ENCODE measurements at regions not wholly inside any gene's neighbourhood (a gene's known extent, or its start where the extent isn't known, plus 50 kb on each side); places are given as distances from the start of the nearest gene placed in this dataset.

DNA sequence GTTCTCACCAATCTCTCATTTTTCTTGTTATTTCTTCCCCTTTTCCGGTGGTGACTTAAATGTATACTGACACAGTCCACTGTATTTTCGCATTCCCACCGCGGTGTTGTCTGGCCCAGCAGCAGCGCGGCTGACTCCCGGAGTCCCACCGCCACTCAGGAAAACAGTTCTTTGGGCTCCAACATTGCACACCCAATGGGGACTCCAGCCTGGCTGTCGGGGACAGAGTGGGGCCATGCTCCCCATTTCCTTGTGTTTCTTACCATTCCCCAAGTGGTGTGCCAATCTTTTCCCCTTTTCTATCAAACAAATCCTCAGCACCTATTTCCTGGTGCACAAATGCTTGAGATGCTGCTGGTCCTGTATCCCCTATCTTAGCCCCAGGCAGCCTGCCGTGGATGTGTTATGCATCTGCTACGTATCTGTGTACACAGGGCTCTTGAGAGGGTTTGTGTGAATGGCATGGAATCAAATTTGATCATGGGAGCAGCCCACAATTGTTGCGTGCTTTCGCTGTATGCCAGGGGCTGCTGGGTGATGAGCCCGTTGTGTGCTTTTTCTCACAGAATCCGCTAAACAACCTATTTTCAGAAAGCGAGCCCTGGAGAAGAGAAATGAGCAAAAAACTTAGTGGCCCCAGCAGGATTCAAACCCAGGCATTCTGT lies 219.1 kb upstream of the RGMA start:
- no peak for FAIRE-seq

GRCh38 chr15:93307513-93307912 lies 218.5 kb upstream of the RGMA start:
- FAIRE-seq (no peak), DNase-seq (ENCODE audit: insufficient read length, low spot score) (no peak)

More for the DNA sequence above, 219.1 kb upstream of the RGMA start:
- DNase-seq (ENCODE audit: insufficient read length, low spot score), result no peak

DNA sequence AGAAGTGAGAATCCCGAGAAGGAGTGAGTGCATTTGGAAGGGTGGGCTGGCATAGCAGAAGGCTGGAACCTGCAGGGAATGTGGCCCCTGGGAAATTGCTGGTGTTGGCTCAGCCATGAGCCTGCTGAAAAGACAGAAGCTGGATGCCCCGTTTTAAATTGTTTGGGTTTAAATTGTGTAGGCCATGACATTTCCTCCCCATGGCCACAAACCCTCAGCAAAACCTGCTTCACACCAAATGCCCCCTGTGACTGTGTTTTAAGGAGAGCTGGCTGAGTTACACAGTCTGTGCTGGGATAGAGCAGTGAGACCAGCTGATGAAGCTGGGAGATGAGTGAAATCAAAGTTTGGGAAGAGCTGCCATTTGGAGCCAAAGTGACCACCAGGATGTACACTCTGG lies 216.3 kb upstream of the RGMA start:
- FAIRE-seq (no peak), DNase-seq (ENCODE audit: insufficient read length, low spot score) (no peak)

- no peak for FAIRE-seq
Measured at GRCh38 chr15:93302080-93302765, 213.2 kb upstream of the RGMA start.

DNA sequence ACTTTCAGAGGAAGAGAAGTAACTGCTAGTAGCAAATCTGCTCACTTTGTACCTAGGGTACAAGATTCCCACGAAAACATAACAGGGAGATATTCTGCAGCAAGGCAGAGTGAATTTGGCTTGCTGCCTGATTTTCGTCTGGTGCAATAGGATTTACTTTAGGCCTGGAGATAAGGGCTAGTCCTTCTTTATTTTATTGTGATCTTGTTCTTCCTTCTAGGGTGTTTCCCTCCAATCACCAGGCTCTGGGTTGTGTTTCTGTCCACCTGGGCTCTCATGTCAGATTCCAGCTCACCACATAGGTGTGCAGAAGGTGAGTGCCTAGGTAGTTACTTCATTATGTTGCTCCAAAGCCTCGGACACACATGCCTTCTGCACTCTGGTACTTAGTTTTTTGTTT lies 211.8 kb upstream of the RGMA start:
- FAIRE-seq, result no peak
- no peak for DNase-seq (ENCODE audit: insufficient read length, low spot score)

More at GRCh38 chr15:93302080-93302765, 213.2 kb upstream of the RGMA start:
- no peak for DNase-seq (ENCODE audit: insufficient read length, low spot score)

DNA sequence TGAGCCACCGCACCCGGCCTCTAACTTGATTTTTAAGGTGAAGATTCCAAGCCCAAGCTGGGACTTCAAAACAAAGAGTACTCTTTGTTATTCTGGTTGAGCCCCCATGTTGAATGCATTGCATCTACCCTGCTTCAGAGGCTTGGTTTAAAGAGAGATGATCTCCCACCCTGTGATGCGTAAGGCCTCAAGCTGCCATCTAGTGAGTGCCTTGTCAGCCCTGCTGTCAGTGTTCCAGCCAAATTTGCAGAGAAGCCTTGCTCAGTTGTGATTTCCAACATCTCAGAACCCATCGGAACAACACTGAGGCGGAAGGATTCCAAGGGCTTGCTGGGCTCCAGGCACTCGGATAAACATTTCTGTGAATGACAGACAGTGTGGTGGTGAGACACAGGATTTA lies 210.7 kb upstream of the RGMA start:
- FAIRE-seq, result no peak

DNA sequence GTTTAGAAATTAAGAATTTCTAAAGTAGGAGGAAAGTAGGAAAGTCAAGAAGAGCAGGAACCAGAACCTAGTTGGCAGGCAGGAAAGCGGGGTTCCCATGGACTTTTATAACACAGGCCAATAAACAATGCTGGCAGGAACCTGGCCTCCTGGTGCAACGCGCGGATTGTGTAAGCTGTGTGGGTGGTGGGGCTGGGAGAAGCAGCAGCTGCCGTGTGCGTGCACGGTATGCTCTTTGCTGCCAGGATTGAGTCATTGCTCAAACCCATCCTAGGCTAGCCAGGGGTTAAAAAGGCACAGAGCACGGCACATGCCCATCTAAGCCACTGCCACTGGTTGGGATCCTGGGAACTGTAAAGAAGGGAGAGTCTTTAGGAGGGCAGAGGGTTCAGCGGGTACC lies 209.9 kb upstream of the RGMA start:
- no peak for FAIRE-seq
- DNase-seq (ENCODE audit: insufficient read length, low spot score), result no peak

More for the DNA sequence above, 210.7 kb upstream of the RGMA start:
- no peak for DNase-seq (ENCODE audit: insufficient read length, low spot score)

DNA sequence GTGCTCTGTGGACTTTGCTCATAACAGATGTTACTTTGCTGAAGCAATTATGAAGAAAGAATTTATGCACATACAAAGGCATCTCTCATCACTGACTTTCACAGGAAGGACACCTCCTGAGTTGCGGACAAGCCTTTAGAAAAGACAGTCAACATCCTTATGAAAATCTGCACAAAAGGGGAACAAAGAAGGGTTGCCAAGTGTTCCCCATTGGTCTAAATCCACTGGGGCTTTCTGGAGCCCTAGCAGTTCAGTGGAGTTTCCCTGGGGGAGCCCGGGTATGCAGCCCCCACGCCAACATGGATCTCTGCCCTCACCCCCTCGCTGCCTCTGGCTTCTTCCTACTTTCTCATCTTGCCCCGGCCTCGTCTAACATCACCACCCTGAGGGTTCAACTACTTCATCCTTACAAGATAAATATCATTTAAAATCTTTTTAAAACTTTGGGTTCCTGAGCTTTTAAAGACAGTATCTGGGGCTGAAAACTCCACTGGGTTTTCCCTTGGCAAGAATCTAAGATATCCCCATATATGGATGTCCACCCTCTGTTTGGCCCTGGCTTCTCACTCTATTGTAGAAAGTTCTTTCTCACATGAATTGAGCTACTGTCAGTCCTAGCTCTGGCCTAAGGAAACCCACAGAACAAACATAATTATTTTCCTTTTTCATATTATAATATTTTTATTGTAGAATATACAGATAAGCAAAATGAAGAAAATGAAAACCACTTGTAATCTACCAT lies 207.9 kb upstream of the RGMA start:
- FAIRE-seq, result no peak
- DNase-seq (ENCODE audit: insufficient read length, low spot score), result no peak

- DNase-seq (ENCODE audit: insufficient read length, low spot score) (no peak), FAIRE-seq (no peak)
Measured at GRCh38 chr15:93294896-93295295, 205.9 kb upstream of the RGMA start.

- FAIRE-seq, result no peak
- no peak for DNase-seq (ENCODE audit: insufficient read length, low spot score)
Measured at GRCh38 chr15:93294066-93294465, 205.1 kb upstream of the RGMA start.

GRCh38 chr15:93291380-93291779 lies 202.4 kb upstream of the RGMA start:
- FAIRE-seq (no peak), DNase-seq (ENCODE audit: insufficient read length, low spot score) (no peak)

GRCh38 chr15:93290618-93290946 lies 201.6 kb upstream of the RGMA start:
- no peak for DNase-seq (ENCODE audit: insufficient read length, low spot score)
- FAIRE-seq, result no peak

DNA sequence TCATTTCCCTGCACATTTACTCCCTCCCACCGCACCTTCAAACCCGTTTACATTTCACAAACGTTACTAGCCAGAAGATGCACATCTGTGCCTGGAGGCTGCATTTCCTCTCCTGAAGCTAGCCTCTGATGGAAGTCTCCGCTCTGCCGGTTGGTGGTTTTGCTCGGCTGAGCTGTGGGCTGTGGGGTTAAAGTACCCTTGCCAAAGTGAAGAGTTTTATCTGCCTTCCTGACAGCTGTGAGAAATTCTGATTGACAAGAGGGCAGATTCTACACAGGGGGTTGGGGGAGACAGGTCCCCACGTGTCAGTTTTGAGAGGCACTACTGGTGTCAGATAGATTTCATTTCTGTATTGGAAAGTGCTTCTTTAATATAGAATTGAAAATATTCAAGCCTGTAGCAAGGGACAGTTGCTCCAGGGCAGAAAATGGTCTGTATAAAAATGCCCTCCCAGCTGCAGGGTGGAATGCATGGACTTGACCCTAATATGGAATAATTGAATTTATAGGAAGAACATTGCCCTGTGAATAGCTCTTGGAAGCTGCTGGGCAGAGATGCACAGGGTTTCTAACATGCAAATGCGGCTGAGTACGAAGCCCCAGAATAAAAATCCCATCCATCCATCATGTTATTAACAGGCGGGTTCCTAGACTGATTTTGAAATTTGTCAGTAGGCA lies 201.1 kb upstream of the RGMA start:
- no peak for FAIRE-seq
- DNase-seq (ENCODE audit: insufficient read length, low spot score), result no peak

DNA sequence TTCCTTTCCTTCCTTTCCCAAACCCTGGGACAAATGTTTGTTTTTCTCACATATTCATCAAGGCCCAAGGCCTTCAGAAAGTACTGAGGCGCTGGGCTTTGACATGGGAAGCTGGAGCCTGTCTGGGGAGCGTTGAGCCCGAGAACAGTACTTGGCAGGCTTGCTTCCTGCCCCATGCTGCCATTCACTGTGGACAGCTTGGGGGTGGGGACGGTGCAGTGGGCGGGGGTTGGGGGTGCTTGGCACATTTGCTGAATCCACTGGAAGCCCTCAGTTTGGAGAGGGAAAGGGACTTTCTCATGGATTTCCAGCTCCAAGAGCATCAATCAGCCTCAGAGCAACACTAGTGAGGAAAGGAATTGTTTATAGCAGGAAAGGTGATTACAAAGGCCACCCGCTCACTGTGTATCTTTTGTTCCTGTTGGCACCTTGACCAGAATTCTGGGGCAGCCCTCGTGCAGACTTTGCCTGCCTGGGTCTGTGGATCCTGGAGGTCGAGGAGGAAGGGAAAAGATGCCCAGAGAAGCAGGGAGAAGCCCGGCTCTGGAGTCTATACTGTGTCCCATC lies 199.8 kb upstream of the RGMA start:
- no peak for FAIRE-seq
- no peak for DNase-seq (ENCODE audit: insufficient read length, low spot score)

DNA sequence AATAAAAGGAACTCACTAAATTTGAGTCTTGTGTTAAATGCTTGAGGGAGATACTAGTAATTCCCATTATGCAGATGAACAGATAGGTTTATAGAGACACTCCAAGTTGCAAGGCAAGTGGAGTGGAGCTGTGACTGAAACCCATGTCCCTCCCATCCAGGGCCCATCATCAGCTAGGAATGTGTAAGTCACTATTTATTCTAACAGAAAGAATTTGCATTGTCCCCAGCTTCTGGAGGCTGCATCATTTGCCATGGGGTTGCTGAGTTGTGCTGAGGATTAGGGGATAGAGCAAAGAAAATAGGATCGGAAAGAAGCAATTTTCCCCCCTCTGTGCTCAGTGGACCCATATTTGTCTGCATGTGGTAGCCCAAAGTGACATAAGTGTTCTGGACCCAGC lies 197.4 kb upstream of the RGMA start:
- FAIRE-seq, result no peak
- no peak for DNase-seq (ENCODE audit: insufficient read length, low spot score)

DNA sequence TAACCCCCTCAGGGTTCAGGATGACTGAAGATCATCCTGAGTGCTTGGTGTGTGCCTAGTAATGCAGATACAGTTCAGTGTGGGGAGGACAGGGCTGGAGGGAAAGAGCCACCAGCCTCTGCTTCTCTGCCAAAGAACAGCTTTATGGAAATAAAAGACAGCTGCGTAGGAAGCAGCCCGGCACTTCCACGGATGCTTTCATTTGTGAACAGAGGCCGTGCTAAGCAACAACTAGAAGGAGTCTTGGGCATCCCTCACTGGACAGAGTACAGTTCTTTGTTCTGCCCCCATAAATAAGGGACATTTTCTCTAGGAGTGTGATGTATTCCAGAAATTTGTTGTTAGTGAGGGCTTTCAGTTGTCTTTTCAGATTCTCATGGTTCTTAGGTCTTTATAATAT lies 194.8 kb upstream of the RGMA start:
- FAIRE-seq (no peak), DNase-seq (ENCODE audit: insufficient read length, low spot score) (no peak)

DNA sequence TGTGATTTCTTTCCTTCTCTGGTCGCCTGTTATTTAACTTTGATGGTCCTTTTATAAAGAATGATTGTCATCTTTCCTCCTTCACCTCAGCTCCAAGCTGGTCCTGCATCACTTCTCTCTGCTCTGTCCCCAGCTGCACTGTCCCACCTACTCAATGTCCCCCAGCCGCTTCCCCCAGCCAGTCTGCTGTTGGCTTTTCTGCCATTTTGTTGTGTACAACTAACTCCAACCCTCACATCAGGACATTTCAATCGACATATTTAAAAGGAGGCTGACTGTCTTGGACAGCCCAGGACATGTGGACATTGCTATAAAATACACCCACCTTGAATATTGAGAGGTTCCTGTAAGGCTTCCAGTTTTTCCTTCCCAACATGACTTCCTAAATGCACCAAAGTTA lies 193.8 kb upstream of the RGMA start:
- no peak for DNase-seq (ENCODE audit: insufficient read length, low spot score)
- FAIRE-seq, result no peak

DNA sequence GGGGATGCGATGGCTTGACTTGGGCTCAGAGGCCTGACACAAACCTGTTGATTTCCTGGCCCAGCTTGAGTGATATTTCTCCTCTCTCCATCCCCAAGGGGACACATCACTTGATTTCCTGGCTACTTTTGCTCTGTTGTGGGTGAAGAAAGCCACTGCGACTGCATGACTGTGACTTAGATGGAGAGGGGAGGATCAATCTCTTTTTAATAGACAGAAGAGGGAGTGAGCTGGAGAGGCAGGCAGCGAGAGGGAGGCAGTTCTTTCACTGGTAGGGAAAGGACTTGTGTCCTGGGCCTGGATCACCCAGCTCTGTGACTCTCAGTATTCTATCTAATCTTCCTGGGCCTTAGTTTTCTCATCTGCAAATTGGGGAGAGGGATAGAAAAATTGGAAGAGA lies 189.8 kb upstream of the RGMA start:
- FAIRE-seq, result no peak
- DNase-seq (ENCODE audit: insufficient read length, low spot score), result no peak

DNA sequence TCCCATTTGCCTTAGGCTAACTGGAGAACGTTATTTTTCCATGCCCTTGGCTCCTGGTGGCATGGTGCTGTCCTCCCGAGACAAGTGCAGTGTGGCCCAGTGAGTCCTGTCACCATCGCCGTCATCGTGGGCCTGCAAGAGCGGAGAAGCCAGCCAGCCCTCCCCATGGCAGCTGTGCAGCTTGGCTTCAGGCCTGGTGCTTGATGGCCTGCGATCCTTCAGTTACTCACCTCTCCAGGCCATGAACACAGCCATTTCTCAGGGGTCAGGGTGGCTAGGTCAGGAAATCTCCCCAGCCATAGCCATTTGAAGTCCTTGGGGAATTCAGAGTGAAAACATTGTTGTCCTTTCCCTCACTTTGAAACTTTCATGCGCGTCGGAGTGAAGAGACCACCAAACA lies 189.0 kb upstream of the RGMA start:
- no peak for FAIRE-seq
- DNase-seq (ENCODE audit: insufficient read length, low spot score), result no peak

GRCh38 chr15:93274257-93274656 lies 185.2 kb upstream of the RGMA start:
- no peak for DNase-seq (ENCODE audit: insufficient read length, low spot score)
- no peak for FAIRE-seq

GRCh38 chr15:93271871-93272270 lies 182.9 kb upstream of the RGMA start:
- no peak for FAIRE-seq
- DNase-seq (ENCODE audit: insufficient read length, low spot score), result no peak
